ENCODE measurements at regions not wholly inside any gene's neighbourhood (a gene's known extent, or its start where the extent isn't known, plus 50 kb on each side); places are given as distances from the start of the nearest gene placed in this dataset.

DNA sequence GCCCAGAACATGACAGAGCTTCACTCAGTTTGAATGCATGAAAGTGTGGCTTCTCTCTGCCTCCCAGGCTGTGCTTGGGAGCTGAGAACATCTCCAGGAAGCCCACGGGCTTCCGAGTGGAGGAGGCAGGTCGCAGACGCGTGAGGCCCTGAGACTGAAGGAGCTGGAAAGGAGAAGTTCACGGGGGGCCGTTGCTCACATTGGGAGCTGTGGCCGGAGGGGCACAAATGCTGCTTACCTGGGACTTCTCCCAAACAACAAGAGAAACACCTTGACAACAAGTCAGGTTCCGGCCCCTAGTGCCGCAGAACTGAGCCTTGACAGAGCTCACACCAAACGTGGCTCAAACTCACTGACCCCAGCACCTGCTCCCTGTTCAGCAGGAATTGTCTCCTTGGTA, 207.0 kb downstream of the BRD1 start:
- no peak for DNase-seq

DNA sequence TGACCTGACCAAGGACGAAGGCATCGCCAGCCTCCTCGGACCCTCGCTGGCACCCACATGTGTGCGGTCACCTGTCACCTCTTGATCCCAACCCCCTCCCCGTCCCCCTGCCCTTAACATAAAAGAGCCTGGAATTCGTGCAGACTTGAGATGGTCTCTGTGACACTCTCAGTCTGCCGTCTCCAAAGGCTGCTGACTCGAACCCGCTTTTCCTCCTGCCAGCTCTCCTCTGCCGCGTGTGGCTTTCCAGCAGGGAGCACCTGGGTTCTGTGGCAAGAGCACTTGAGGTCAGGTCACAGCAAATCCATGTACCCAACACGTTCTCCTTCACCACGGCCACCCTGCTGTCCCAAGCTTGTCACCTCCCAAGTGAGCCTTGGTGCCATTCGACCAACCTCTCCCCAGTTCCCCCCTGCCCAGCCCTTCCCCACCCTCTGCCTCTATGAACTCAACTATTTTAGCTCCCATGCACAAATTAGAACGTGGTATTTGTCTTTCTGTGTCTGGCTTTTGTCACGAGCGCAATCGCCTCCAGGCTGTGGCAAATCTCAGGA, 207.6 kb downstream of the BRD1 start:
- no peak for DNase-seq

- no peak for DNase-seq
These were observed 208.4 kb downstream of the BRD1 start for GRCh38 chr22:49619301-49619700.

- no peak for DNase-seq
These were observed 209.1 kb downstream of the BRD1 start for GRCh38 chr22:49618677-49618953.

- no peak for DNase-seq
These were observed 209.6 kb downstream of the BRD1 start for GRCh38 chr22:49617866-49618676.

DNA sequence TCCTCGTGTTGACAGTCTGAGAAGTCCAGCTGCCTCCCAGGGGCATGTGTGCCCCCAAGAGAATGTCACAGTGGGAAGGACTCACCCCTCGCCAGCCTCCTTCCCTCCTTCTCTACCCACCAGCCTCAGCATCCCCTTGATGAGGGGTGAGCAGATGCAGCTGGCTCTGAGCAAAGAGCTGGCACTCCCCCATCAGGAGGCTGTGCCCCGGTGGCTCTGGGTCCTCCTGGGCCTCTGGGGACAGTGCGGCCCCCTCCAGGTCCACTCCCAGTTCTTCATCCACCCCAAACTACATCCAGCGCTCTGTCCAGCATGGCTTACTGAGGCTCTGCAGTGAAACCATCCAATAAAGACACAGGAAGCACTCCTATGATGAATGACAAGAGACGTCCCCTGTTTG, 210.4 kb downstream of the BRD1 start:
- DNase-seq, result no peak

DNA sequence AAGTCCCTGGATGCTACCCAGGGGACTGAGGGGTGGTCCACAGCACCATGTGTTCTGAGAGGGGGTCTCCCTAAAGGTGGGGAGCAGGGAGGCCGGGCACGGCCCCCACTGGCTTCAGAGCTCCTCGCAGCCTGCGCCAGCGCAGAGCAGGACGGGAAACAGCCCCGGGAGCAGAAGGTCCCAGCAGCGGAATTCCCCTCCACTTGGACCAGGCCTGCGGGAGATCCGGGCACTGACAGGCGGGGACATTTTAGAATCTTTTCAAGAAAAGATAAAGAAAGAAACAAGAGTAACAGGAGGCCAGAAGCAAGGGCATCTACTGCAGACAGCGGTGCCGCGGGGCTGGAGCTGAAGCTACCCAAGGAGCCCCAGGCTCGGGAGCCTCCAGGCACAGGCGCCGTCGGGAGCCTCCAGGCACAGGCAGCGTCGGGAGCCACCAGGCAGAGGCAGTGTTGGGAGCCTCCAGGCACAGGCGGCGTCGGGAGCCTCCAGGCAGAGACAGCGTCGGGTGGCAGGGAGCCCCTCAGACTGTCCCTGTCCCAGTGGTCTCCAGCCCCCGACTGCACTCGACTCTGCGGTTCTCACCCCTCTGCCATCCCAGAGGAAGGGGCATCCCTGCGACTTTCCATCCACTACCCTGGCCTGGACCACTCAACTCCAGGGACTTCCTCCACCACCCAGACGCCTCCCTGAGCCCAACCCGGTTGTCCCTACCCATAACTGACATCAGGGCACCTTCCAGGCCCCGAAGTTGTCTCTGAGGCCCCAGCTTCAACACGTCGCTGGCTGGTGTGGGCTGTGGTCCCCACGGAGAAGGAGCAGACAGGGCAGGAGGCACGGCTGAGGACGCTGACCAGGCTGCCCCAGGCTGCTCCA, 211.1 kb downstream of the BRD1 start:
- no peak for DNase-seq

DNA sequence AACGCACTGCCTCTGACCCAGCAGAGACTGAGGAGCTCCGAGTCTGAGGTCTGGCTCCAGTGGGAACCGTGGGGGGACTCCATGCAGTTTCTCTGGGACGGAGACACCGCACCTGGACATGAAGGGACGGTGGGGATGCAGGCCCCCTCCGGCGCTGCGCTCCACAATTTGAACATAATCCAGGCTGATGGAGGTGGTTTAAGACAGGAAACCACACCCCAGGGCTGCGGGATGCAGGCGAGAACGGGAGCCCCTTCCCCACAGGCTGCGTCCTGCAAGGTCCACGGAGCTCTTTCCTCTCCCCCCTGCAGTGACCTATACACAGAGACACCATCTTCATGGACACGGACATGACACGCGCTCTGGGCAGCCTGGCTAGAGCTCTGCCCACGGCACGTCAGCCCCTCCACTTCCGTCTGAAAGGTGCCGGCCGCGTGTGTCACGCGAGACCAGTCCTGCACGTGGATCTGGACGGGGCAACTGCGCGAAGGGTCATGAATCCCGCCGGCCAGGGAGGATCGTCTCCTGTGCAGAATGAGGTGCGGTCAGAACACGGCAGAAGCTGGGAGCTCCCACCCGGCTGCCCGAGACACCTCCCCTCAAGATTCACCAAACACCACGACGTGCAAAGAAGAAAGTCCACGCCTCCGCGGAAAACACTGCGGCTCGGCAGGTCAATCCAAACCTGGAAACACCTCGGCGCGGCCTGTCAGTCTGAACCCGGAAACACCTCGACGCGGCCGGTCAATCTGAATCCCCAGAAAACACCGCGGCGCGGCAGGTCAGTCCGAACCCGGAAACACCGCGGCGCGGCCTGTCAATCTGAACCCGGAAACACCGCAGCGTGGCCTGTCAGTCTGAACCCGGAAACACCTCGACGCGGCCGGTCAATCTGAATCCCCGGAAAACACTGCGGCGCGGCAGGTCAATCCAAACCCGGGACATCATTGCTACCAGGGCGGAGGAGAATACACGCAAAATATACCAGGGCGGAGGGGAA, 212.4 kb downstream of the BRD1 start:
- no peak for DNase-seq

- DNase-seq, result no peak
These were observed 214.0 kb downstream of the BRD1 start for GRCh38 chr22:49613511-49614270.

- DNase-seq, result no peak
These were observed 214.6 kb downstream of the BRD1 start for GRCh38 chr22:49613108-49613507.

DNA sequence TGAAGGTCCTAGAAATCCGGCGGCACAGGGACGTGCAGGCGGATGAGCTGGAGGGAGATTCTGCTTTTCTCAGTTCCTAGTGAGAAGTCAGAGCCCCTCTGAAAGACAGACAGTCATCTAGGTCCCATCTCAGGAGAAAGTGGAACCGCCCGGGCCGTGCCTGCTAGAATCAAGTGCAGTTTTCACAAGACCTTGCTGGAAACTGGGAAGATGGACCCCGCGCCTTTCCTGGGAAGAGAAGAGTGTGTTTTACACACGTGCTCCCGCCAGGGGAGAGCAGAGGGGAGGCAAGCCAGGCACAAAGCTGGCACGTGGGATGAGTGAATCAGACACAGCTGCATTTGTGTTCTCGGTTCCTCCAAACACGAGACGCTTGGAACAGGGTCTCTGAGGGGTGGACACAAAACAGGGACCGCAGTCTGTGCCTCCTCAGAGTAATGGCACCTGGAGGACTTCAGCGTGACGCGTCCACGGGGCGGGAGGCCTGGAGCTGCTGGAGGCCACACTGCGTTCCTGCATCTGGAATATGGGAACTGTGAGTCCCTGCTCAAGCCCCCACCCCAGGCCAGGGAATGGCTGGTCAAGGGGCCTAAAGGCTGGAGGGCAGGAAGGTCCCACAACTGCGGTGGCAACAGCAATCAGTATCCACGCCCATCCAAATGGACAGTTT, 218.3 kb downstream of the BRD1 start:
- no peak for DNase-seq

DNA sequence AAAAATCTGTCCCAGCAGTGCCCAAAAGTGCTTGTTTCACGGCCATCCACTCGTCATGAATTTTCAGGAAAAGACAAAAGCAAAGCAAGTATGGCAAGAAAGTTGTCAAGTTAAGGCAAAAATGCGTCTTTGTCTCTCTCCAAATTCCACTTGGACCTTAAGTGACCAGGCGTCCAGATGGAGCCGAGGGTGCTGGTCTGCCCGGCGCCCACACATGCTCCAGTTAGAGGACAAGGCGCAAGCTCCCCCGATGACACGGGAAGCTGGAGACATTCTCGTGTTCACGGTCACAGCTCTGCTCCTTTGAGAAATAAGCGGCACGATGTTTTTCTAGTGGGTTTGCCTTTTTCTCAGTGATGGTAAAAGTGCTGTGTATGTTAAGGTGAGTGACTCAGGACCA, 219.0 kb downstream of the BRD1 start:
- DNase-seq, result no peak

DNA sequence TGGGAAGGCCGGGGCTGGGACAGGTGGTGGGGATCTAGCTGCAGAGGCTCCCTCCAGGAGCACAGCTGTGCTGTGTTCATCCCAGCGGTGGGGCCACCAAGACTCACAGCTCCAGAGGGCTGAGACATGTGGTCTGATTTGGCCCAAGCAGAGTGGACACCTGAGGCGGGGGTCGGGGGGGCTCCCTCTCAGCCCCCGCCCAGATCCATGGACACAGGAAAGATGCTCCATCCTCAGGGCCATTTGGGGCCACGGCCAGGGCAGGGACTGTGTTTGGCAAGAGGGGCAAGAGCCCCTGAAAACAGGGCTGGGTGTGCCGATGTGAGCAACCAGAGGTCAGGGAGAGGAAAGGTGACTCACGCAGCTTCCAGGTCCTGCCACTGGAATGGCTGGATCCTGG, 219.4 kb downstream of the BRD1 start:
- DNase-seq, result no peak

DNA sequence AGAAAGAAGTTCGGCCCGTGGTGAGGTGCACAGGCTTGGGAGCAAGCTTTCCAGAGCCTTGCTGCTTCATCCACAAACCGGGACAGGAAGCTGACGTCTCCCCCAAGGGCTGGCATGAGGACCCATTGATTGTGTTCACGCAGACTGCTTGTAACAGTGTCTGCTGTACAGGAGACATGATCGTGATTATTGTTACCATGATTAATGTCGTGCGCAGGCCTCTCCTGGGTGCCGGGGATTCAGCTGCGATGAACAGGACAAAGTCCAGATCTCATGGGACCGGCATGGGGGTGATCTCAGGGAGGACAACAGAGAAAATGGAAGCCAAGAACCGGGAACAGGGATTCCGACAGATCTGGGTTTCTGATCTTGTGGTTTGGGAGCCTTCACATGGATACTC, 219.9 kb downstream of the BRD1 start:
- no peak for DNase-seq

- DNase-seq, result no peak
These were observed 220.9 kb downstream of the BRD1 start for GRCh38 chr22:49606562-49607290.

DNA sequence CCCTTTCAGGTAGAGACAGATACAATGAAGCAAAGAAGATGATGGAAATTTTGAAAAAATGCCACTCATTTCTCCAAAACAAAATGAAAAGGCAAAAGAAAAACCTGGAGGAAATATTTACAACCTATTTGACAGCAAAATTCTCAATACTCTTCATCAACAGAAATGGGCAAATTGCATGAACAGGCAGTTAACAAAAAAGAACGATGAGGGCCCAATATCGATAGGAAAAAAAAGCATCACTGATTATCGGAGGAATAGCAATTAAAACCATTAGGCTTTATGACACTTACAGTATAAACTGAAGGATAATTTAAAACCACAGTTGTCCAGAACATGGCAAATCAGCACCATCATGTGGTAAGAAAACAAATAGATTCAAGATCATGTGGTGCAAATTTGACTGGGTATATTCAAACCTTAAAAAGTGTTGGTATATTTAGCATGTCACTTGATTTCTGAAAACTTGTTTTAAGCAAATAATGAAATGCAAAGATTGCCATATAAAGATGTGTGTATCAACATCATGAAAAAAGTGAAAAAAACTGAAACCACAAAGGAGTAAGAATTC, 222.9 kb downstream of the BRD1 start:
- DNase-seq, result no peak

DNA sequence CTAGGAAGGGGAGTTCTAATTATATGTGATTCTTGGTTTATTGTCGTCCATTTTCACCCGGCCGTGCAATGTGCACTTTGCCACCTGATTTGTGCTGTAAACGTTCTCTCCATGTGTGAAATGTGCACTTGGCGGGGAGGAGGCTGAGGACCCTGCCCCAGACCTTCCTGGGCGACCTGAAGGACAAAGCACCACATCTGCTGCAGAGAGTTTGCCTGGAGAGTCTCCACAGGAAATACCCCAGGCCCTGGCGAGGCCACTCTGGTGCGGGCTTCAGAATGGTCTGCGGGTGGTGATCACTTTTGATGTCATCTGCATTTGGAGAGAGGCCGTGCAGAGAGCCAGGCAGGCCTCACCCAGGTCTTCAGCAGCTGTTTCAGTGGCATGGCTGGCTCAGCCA, 224.7 kb downstream of the BRD1 start:
- no peak for DNase-seq

DNA sequence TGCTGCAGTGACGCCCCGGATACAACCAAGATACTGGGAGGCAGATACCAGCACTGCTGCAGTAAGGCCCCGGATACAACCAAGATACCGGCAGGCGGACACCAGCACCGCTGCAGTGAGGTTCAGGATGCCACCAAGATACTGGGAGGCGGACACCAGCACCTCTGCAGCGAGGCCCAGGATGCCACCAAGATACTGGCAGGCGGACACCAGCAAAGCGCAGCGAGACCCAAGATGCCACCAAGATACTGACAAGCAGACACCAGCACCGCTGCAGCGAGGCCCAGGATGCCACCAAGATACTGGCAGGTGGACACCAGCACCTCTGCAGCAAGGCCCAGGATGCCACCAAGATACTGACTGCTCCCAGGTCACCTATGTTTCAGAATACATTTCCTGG, 225.2 kb downstream of the BRD1 start:
- no peak for DNase-seq

GRCh38 chr22:49601614-49602321, 225.9 kb downstream of the BRD1 start:
- DNase-seq, result no peak
